Hepatocyte (in vitro differentiated cells): ENCODE measurements at regions not wholly inside any gene's neighbourhood (a gene's known extent, or its start where the extent isn't known, plus 50 kb on each side); places are given as distances from the start of the nearest gene placed in this dataset.

ENCODE experiments used
- CTCF ChIP-seq: fragments of 200-600 bp; sonication (generic); IDR thresholded peaks from 2 replicates; pipeline ENCODE4 v1.5.1; 2016; ENCODE audit warnings: antibody characterized with exemption, mild to moderate bottlenecking; ENCODE audit not compliant: poor library complexity
- EZH2 ChIP-seq: fragments of 200-600 bp; sonication (generic); IDR thresholded peaks from 2 replicates; pipeline ENCODE4 v1.6.1; 2016; ENCODE audit warnings: antibody characterized with exemption, mild to moderate bottlenecking, borderline replicate concordance
- EZH2phosphoT487 ChIP-seq: fragments of 200-600 bp; sonication (generic); IDR thresholded peaks from one replicate; pipeline ENCODE4 v1.6.1; 2018; ENCODE audit warnings: antibody characterized with exemption, mild to moderate bottlenecking, low read depth, moderate library complexity; ENCODE audit not compliant: unreplicated experiment, severe bottlenecking

GRCh38 chr6:103269581-103269980, 1590.1 kb downstream of the HACE1 start:
- TF ChIP-seq CTCF (no peak), EZH2phosphoT487 (no peak), EZH2 (no peak)
